ENCODE measurements at regions not wholly inside any gene's neighbourhood (a gene's known extent, or its start where the extent isn't known, plus 50 kb on each side); places are given as distances from the start of the nearest gene placed in this dataset.

- H3K4me3 ChIP-seq: no peak overlapping the region
- 90 to 92% (median 91%) methylated on average over 3 of the region's 3 CpGs for WGBS, 5 donors
- no peaks in the 10 kb centered on the region for H3K27me3 ChIP-seq (replicated peaks in 1 of 7)
- DNase-seq: no peak
- intact Hi-C loops (cut with DNase I; ENCODE audit: low total_unique reads): no loop called here
- no peaks in the 10 kb centered on the region for H3K9me3 ChIP-seq
- no peaks in the 10 kb centered on the region for H3K36me3 ChIP-seq
- TF ChIP-seq POLR2AphosphoS5 (IDR thresholded peaks at IDR 0.05) (no peak), POLR2A (IDR thresholded peaks at IDR 0.05) (no peak), CTCF (IDR thresholded peaks at IDR 0.05 in 8 of 11, conservative IDR thresholded peaks at IDR 0.05 in 3 of 11) (no peak)
- H3K27ac ChIP-seq: peak overlapping the region in 1 of 8 donors; percentile 19
- peaks cover 0 to 22% (median 5%) of the 10 kb centered on the region in 6 donors for H3K4me1 ChIP-seq
Observed at GRCh38 chr3:178073366-178073765, 462.9 kb upstream of the KCNMB2 start.

GRCh38 chr3:178075344-178075743 lies 460.9 kb upstream of the KCNMB2 start:
- TF ChIP-seq CTCF (IDR thresholded peaks at IDR 0.05 in 8 of 11, conservative IDR thresholded peaks at IDR 0.05 in 3 of 11) (no peak), POLR2A (IDR thresholded peaks at IDR 0.05) (no peak), POLR2AphosphoS5 (IDR thresholded peaks at IDR 0.05) (no peak)
- peaks cover 0 to 35% (median 13%) of the 10 kb centered on the region in 6 donors for H3K4me1 ChIP-seq
- intact Hi-C loops (cut with DNase I; ENCODE audit: low total_unique reads): no loop called here

GRCh38 chr3:178078953-178079352 lies 457.3 kb upstream of the KCNMB2 start:
- Histone ChIP-seq H3K4me1 (peaks cover 0 to 32% (median 17%) of the 10 kb centered on the region in 6 donors), H3K9me3 (no peaks in the 10 kb centered on the region), H3K27ac (peak overlapping the region in 6 of 8 donors; percentile 17 to 63 (median 48)), H3K27me3 (replicated peaks in 1 of 7) (no peaks in the 10 kb centered on the region), H3K36me3 (no peaks in the 10 kb centered on the region), H3K4me3 (no peak overlapping the region)
- no peak for DNase-seq
- intact Hi-C loops (cut with DNase I; ENCODE audit: low total_unique reads): no loop called here
- TF ChIP-seq POLR2AphosphoS5 (IDR thresholded peaks at IDR 0.05) (no peak), CTCF (IDR thresholded peaks at IDR 0.05 in 8 of 11, conservative IDR thresholded peaks at IDR 0.05 in 3 of 11) (no peak), POLR2A (IDR thresholded peaks at IDR 0.05) (no peak)
- 30 to 72% (median 43%) methylated on average over 1 of the region's 1 CpG for WGBS, 5 donors

More at GRCh38 chr3:178075344-178075743, 460.9 kb upstream of the KCNMB2 start:
- Histone ChIP-seq H3K27ac (no peak overlapping the region), H3K4me3 (no peak overlapping the region), H3K27me3 (replicated peaks in 1 of 7) (no peaks in the 10 kb centered on the region), H3K36me3 (no peaks in the 10 kb centered on the region), H3K9me3 (no peaks in the 10 kb centered on the region)
- DNase-seq: no peak
- WGBS, 5 donors: 85 to 94% (median 91%) methylated on average over 5 of the region's 5 CpGs

- TF ChIP-seq POLR2A (IDR thresholded peaks at IDR 0.05) (no peak), CTCF (IDR thresholded peaks at IDR 0.05 in 8 of 11, conservative IDR thresholded peaks at IDR 0.05 in 3 of 11) (no peak), POLR2AphosphoS5 (IDR thresholded peaks at IDR 0.05) (no peak)
Observed at GRCh38 chr3:178079966-178080365, 456.3 kb upstream of the KCNMB2 start.

More at GRCh38 chr3:178079966-178080365, 456.3 kb upstream of the KCNMB2 start:
- 38 to 60% (median 40%) methylated on average over 1 of the region's 1 CpG for WGBS, 5 donors
- Histone ChIP-seq H3K36me3 (no peaks in the 10 kb centered on the region), H3K4me1 (peaks cover 0 to 42% (median 25%) of the 10 kb centered on the region in 6 donors), H3K4me3 (no peak overlapping the region), H3K27ac (peak overlapping the region in 1 of 8 donors; percentile 55), H3K27me3 (replicated peaks in 1 of 7) (no peaks in the 10 kb centered on the region), H3K9me3 (no peaks in the 10 kb centered on the region)
- intact Hi-C loops (cut with DNase I; ENCODE audit: low total_unique reads): no loop called here
- DNase-seq: no peak

Measured in spleen (tissue), 11 donors.